ENCODE measurements at regions not wholly inside any gene's neighbourhood (a gene's known extent, or its start where the extent isn't known, plus 50 kb on each side); places are given as distances from the start of the nearest gene placed in this dataset.

- TF ChIP-seq CTCF (conservative IDR thresholded peaks at IDR 0.05; ENCODE audit: low read length) (no peak), EZH2phosphoT487 (IDR thresholded peaks at IDR 0.05; ENCODE audit: borderline replicate concordance, low read depth, low read length) (no peak)
Measured at GRCh38 chr2:217672472-217672871, 330.3 kb downstream of the TNS1 start.
